ENCODE measurements at regions not wholly inside any gene's neighbourhood (a gene's known extent, or its start where the extent isn't known, plus 50 kb on each side); places are given as distances from the start of the nearest gene placed in this dataset.

- no peak overlapping the region for H3K4me3 ChIP-seq (ENCODE audit: low read depth in 1 of 2, low read length in 2 of 2)
- H3K9me3 ChIP-seq (ENCODE audit: control insufficient read depth in 1 of 2, low read length in 2 of 2) = peaks cover 3 to 11% of the 10 kb centered on the region in 2 donors
- H3K9ac ChIP-seq (ENCODE audit: low read depth in 1 of 2, low read length in 2 of 2) = no peak overlapping the region
- H3K4me1 ChIP-seq (ENCODE audit: control insufficient read depth in 1 of 2, insufficient read depth in 2 of 2, low read length in 2 of 2) = no peaks in the 10 kb centered on the region
- no peaks in the 10 kb centered on the region for H3K36me3 ChIP-seq (ENCODE audit: control insufficient read depth in 1 of 2, insufficient read depth in 2 of 2, low read length in 2 of 2)
- H3K27me3 ChIP-seq (ENCODE audit: control insufficient read depth in 1 of 2, insufficient read depth in 2 of 2, low read length in 2 of 2) = peaks cover 0 to 4% of the 10 kb centered on the region in 2 donors
- no peak overlapping the region for H3K27ac ChIP-seq (ENCODE audit: low read depth, low read length)
Measured at GRCh38 chr16:86104537-86105048, 205.6 kb downstream of the IRF8 start.

- Histone ChIP-seq H3K4me1 (ENCODE audit: control insufficient read depth in 1 of 2, insufficient read depth in 2 of 2, low read length in 2 of 2) (no peaks in the 10 kb centered on the region), H3K27me3 (ENCODE audit: control insufficient read depth in 1 of 2, insufficient read depth in 2 of 2, low read length in 2 of 2) (no peaks in the 10 kb centered on the region), H3K27ac (ENCODE audit: low read depth, low read length) (no peak overlapping the region), H3K4me3 (ENCODE audit: low read depth in 1 of 2, low read length in 2 of 2) (no peak overlapping the region), H3K36me3 (ENCODE audit: control insufficient read depth in 1 of 2, insufficient read depth in 2 of 2, low read length in 2 of 2) (no peaks in the 10 kb centered on the region), H3K9me3 (ENCODE audit: control insufficient read depth in 1 of 2, low read length in 2 of 2) (peaks cover 3 to 11% of the 10 kb centered on the region in 2 donors), H3K9ac (ENCODE audit: low read depth in 1 of 2, low read length in 2 of 2) (no peak overlapping the region)
Measured at GRCh38 chr16:86107215-86107825, 208.4 kb downstream of the IRF8 start.

DNA sequence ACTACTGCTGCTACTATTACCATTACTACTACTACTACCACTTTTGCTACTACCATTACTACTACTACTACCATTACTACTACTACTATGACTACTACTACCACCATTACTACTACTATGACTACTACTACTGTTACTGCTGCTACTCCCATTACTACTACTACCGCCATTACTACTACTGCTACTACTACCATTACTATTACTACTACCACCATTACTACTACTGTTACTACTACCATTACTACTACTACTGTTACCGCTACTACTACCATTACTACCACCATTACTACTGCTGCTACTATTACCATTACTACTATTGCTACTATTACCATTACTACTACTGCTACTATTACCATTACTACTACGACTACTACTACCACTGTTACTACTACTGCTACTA lies 209.1 kb downstream of the IRF8 start:
- H3K4me3 ChIP-seq (ENCODE audit: low read depth in 1 of 2, low read length in 2 of 2) = no peak overlapping the region
- no peak overlapping the region for H3K27ac ChIP-seq (ENCODE audit: low read depth, low read length)
- H3K36me3 ChIP-seq (ENCODE audit: control insufficient read depth in 1 of 2, insufficient read depth in 2 of 2, low read length in 2 of 2) = no peaks in the 10 kb centered on the region
- H3K9me3 ChIP-seq (ENCODE audit: control insufficient read depth in 1 of 2, low read length in 2 of 2) = peaks cover 3 to 11% of the 10 kb centered on the region in 2 donors
- no peaks in the 10 kb centered on the region for H3K27me3 ChIP-seq (ENCODE audit: control insufficient read depth in 1 of 2, insufficient read depth in 2 of 2, low read length in 2 of 2)
- H3K9ac ChIP-seq (ENCODE audit: low read depth in 1 of 2, low read length in 2 of 2) = no peak overlapping the region
- H3K4me1 ChIP-seq (ENCODE audit: control insufficient read depth in 1 of 2, insufficient read depth in 2 of 2, low read length in 2 of 2) = no peaks in the 10 kb centered on the region

DNA sequence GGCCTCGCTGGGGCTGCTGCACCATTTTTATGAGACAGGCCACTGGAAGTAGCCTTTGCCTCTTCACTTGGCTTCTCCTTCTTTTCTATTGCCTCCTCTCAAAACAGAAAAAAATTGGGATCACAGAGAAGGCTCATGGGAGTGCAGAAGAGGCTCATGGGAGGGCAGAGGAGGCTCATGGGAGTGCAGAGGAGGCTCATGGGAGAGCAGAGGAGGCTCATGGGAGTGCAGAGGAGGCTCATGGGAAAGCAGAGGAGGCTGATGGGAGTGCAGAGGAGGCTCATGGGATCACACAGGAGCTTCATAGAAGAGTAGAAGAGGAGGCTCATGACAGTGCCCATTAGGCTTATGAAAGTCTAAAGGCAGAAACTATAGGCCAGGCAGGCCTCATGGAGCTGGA lies 211.2 kb downstream of the IRF8 start:
- no peak overlapping the region for H3K9ac ChIP-seq (ENCODE audit: low read depth in 1 of 2, low read length in 2 of 2)
- no peaks in the 10 kb centered on the region for H3K4me1 ChIP-seq (ENCODE audit: control insufficient read depth in 1 of 2, insufficient read depth in 2 of 2, low read length in 2 of 2)
- H3K27ac ChIP-seq (ENCODE audit: low read depth, low read length) = no peak overlapping the region
- H3K4me3 ChIP-seq (ENCODE audit: low read depth in 1 of 2, low read length in 2 of 2) = no peak overlapping the region
- H3K36me3 ChIP-seq (ENCODE audit: control insufficient read depth in 1 of 2, insufficient read depth in 2 of 2, low read length in 2 of 2) = no peaks in the 10 kb centered on the region
- peaks cover 3 to 11% of the 10 kb centered on the region in 2 donors for H3K9me3 ChIP-seq (ENCODE audit: control insufficient read depth in 1 of 2, low read length in 2 of 2)
- no peaks in the 10 kb centered on the region for H3K27me3 ChIP-seq (ENCODE audit: control insufficient read depth in 1 of 2, insufficient read depth in 2 of 2, low read length in 2 of 2)

GRCh38 chr16:86110726-86111125 lies 211.8 kb downstream of the IRF8 start:
- H3K27ac ChIP-seq (ENCODE audit: low read depth, low read length) = no peak overlapping the region
- no peaks in the 10 kb centered on the region for H3K4me1 ChIP-seq (ENCODE audit: control insufficient read depth in 1 of 2, insufficient read depth in 2 of 2, low read length in 2 of 2)
- no peak overlapping the region for H3K4me3 ChIP-seq (ENCODE audit: low read depth in 1 of 2, low read length in 2 of 2)
- peaks cover 3 to 11% of the 10 kb centered on the region in 2 donors for H3K9me3 ChIP-seq (ENCODE audit: control insufficient read depth in 1 of 2, low read length in 2 of 2)
- H3K36me3 ChIP-seq (ENCODE audit: control insufficient read depth in 1 of 2, insufficient read depth in 2 of 2, low read length in 2 of 2) = no peaks in the 10 kb centered on the region
- no peak overlapping the region for H3K9ac ChIP-seq (ENCODE audit: low read depth in 1 of 2, low read length in 2 of 2)
- H3K27me3 ChIP-seq (ENCODE audit: control insufficient read depth in 1 of 2, insufficient read depth in 2 of 2, low read length in 2 of 2) = no peaks in the 10 kb centered on the region

GRCh38 chr16:86112178-86112577 lies 213.2 kb downstream of the IRF8 start:
- Histone ChIP-seq H3K27me3 (ENCODE audit: control insufficient read depth in 1 of 2, insufficient read depth in 2 of 2, low read length in 2 of 2) (no peaks in the 10 kb centered on the region), H3K4me3 (ENCODE audit: low read depth in 1 of 2, low read length in 2 of 2) (no peak overlapping the region), H3K27ac (ENCODE audit: low read depth, low read length) (no peak overlapping the region), H3K9me3 (ENCODE audit: control insufficient read depth in 1 of 2, low read length in 2 of 2) (peaks cover 3 to 11% of the 10 kb centered on the region in 2 donors), H3K36me3 (ENCODE audit: control insufficient read depth in 1 of 2, insufficient read depth in 2 of 2, low read length in 2 of 2) (no peaks in the 10 kb centered on the region), H3K4me1 (ENCODE audit: control insufficient read depth in 1 of 2, insufficient read depth in 2 of 2, low read length in 2 of 2) (no peaks in the 10 kb centered on the region), H3K9ac (ENCODE audit: low read depth in 1 of 2, low read length in 2 of 2) (no peak overlapping the region)

DNA sequence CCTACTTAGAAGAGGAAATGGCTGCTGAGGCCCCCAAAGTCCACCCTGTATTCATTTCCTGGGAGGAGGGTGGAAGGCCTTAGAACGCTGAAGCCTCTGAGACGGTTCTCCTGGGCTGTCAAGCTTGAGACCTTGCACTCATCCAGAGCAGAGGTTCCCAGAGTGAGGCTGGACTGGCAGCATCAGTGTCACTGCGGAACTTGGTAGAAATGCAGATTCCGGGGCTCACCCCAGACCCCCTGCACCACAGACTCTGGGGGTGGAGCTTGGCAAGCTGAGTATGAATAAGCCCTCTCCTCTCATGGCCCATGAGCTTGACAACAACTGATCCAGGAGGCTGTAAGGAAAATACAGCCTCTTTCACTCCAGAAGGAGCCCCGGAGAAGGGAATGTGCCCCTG lies 218.3 kb downstream of the IRF8 start:
- no peaks in the 10 kb centered on the region for H3K9me3 ChIP-seq (ENCODE audit: control insufficient read depth in 1 of 2, low read length in 2 of 2)
- peaks cover 0 to 7% of the 10 kb centered on the region in 2 donors for H3K27me3 ChIP-seq (ENCODE audit: control insufficient read depth in 1 of 2, insufficient read depth in 2 of 2, low read length in 2 of 2)
- H3K36me3 ChIP-seq (ENCODE audit: control insufficient read depth in 1 of 2, insufficient read depth in 2 of 2, low read length in 2 of 2) = no peaks in the 10 kb centered on the region
- no peak overlapping the region for H3K27ac ChIP-seq (ENCODE audit: low read depth, low read length)
- H3K4me1 ChIP-seq (ENCODE audit: control insufficient read depth in 1 of 2, insufficient read depth in 2 of 2, low read length in 2 of 2) = no peaks in the 10 kb centered on the region
- no peak overlapping the region for H3K4me3 ChIP-seq (ENCODE audit: low read depth in 1 of 2, low read length in 2 of 2)
- no peak overlapping the region for H3K9ac ChIP-seq (ENCODE audit: low read depth in 1 of 2, low read length in 2 of 2)

GRCh38 chr16:86117756-86118155 lies 218.8 kb downstream of the IRF8 start:
- Histone ChIP-seq H3K27ac (ENCODE audit: low read depth, low read length) (no peak overlapping the region), H3K4me1 (ENCODE audit: control insufficient read depth in 1 of 2, insufficient read depth in 2 of 2, low read length in 2 of 2) (no peaks in the 10 kb centered on the region), H3K36me3 (ENCODE audit: control insufficient read depth in 1 of 2, insufficient read depth in 2 of 2, low read length in 2 of 2) (no peaks in the 10 kb centered on the region), H3K4me3 (ENCODE audit: low read depth in 1 of 2, low read length in 2 of 2) (no peak overlapping the region), H3K27me3 (ENCODE audit: control insufficient read depth in 1 of 2, insufficient read depth in 2 of 2, low read length in 2 of 2) (peaks cover 0 to 7% of the 10 kb centered on the region in 2 donors), H3K9ac (ENCODE audit: low read depth in 1 of 2, low read length in 2 of 2) (no peak overlapping the region), H3K9me3 (ENCODE audit: control insufficient read depth in 1 of 2, low read length in 2 of 2) (no peaks in the 10 kb centered on the region)

DNA sequence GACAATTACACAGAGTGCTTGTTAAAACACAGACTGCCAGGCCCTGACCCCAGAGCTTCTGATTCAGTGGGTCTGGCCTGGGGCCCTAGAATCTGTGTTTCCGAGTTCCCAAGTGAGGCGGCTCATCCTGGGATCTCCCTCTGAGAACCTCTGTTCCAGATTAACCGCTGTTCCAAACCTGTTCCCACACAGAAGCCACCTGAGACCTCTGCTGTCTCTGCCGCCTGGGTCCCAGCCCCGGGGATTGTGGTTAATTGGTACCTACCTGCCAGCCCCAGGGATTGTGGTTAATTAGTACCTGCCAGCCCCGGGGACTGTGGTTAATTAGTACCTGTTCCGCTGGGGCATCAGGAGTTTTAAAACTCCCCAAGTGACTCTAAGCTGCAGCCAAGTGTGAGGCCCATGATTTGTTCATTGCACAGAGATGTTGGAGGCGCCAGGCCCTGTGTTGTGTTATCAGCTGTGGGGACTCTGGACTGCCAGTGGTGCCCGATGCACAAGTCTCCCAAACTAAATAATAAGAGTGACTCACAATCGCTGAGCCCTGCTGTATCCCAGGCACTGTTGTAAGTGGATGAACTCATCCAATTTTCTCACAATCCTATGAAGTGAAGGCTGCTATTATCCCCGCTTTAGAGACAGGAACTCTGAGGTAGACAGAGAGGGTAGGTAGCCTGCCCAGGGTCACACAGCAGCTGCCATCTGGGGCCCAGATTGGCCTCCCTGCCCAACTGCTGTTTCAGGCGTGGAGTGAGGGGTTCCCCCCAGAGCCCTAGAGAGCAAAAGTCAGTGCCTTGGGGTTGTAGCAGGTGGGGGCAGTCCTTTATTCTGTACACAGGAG lies 219.7 kb downstream of the IRF8 start:
- H3K9ac ChIP-seq (ENCODE audit: low read depth in 1 of 2, low read length in 2 of 2) = no peak overlapping the region
- no peak overlapping the region for H3K27ac ChIP-seq (ENCODE audit: low read depth, low read length)
- peaks cover 0 to 7% of the 10 kb centered on the region in 2 donors for H3K27me3 ChIP-seq (ENCODE audit: control insufficient read depth in 1 of 2, insufficient read depth in 2 of 2, low read length in 2 of 2)
- no peaks in the 10 kb centered on the region for H3K36me3 ChIP-seq (ENCODE audit: control insufficient read depth in 1 of 2, insufficient read depth in 2 of 2, low read length in 2 of 2)
- no peaks in the 10 kb centered on the region for H3K4me1 ChIP-seq (ENCODE audit: control insufficient read depth in 1 of 2, insufficient read depth in 2 of 2, low read length in 2 of 2)
- H3K9me3 ChIP-seq (ENCODE audit: control insufficient read depth in 1 of 2, low read length in 2 of 2) = no peaks in the 10 kb centered on the region
- H3K4me3 ChIP-seq (ENCODE audit: low read depth in 1 of 2, low read length in 2 of 2) = no peak overlapping the region
